GM19463 (cell line): ENCODE measurements at regions not wholly inside any gene's neighbourhood (a gene's known extent, or its start where the extent isn't known, plus 50 kb on each side); places are given as distances from the start of the nearest gene placed in this dataset.
"Not testable (repeated sequence)": the region's sequence is repeated elsewhere in the genome, so short reads cannot be mapped to it uniquely, and the experiment has no call there.

Experiments
- ATAC-seq: cut with Tn5 transposase; IDR thresholded peaks from one replicate; pipeline ENCODE4 v1.9.1; 2021; ENCODE audit warnings: mild to moderate bottlenecking, moderate library complexity; ENCODE audit not compliant: unreplicated experiment

GRCh38 chr5:26427281-26427680 lies 611.1 kb downstream of the CDH9 start:
- no peak for ATAC-seq

GRCh38 chr5:26419987-26420386 lies 618.4 kb downstream of the CDH9 start:
- ATAC-seq: no peak

- ATAC-seq: no peak
Measured at GRCh38 chr5:26416911-26417310, 621.5 kb downstream of the CDH9 start.

- no peak for ATAC-seq
Measured at GRCh38 chr5:26415987-26416779, 622.2 kb downstream of the CDH9 start.

- no peak for ATAC-seq
Measured at GRCh38 chr5:26390608-26391007, 647.8 kb downstream of the CDH9 start.

GRCh38 chr5:26388976-26389375 lies 649.4 kb downstream of the CDH9 start:
- ATAC-seq: no peak

GRCh38 chr5:26386532-26386931 lies 651.9 kb downstream of the CDH9 start:
- ATAC-seq: no peak

- not testable (repeated sequence) for ATAC-seq
Measured at GRCh38 chr5:26364624-26365023, 673.8 kb downstream of the CDH9 start.

- ATAC-seq: no peak
Measured at GRCh38 chr5:26343801-26344325, 694.5 kb downstream of the CDH9 start.

GRCh38 chr5:26339576-26339975 lies 698.8 kb downstream of the CDH9 start:
- ATAC-seq: no peak

- ATAC-seq: no peak
Measured at GRCh38 chr5:26329562-26330189, 708.7 kb downstream of the CDH9 start.

- no peak for ATAC-seq
Measured at GRCh38 chr5:26326153-26326759, 712.1 kb downstream of the CDH9 start.

- not testable (repeated sequence) for ATAC-seq
Measured at GRCh38 chr5:26325432-26325831, 713.0 kb downstream of the CDH9 start.

- ATAC-seq: not testable (repeated sequence)
Measured at GRCh38 chr5:26324273-26324895, 714.0 kb downstream of the CDH9 start.

- ATAC-seq: no peak
Measured at GRCh38 chr5:26323794-26324193, 714.6 kb downstream of the CDH9 start.

GRCh38 chr5:26321278-26321677 lies 717.1 kb downstream of the CDH9 start:
- ATAC-seq: no peak

GRCh38 chr5:26310415-26310814 lies 728.0 kb downstream of the CDH9 start:
- no peak for ATAC-seq

- ATAC-seq: no peak
Measured at GRCh38 chr5:26295541-26295940, 742.8 kb downstream of the CDH9 start.

- no peak for ATAC-seq
Measured at GRCh38 chr5:26282190-26282589, 756.2 kb downstream of the CDH9 start.

- no peak for ATAC-seq
Measured at GRCh38 chr5:26278078-26278477, 760.3 kb downstream of the CDH9 start.

GRCh38 chr5:26259081-26259480 lies 779.3 kb downstream of the CDH9 start:
- no peak for ATAC-seq
